D341Med (cell line): ENCODE measurements at regions not wholly inside any gene's neighbourhood (a gene's known extent, or its start where the extent isn't known, plus 50 kb on each side); places are given as distances from the start of the nearest gene placed in this dataset.

Experiments
- DNase-seq: peaks from one replicate; pipeline ENCODE4 v3.0.0; 2012; ENCODE audit warnings: low spot score

DNA sequence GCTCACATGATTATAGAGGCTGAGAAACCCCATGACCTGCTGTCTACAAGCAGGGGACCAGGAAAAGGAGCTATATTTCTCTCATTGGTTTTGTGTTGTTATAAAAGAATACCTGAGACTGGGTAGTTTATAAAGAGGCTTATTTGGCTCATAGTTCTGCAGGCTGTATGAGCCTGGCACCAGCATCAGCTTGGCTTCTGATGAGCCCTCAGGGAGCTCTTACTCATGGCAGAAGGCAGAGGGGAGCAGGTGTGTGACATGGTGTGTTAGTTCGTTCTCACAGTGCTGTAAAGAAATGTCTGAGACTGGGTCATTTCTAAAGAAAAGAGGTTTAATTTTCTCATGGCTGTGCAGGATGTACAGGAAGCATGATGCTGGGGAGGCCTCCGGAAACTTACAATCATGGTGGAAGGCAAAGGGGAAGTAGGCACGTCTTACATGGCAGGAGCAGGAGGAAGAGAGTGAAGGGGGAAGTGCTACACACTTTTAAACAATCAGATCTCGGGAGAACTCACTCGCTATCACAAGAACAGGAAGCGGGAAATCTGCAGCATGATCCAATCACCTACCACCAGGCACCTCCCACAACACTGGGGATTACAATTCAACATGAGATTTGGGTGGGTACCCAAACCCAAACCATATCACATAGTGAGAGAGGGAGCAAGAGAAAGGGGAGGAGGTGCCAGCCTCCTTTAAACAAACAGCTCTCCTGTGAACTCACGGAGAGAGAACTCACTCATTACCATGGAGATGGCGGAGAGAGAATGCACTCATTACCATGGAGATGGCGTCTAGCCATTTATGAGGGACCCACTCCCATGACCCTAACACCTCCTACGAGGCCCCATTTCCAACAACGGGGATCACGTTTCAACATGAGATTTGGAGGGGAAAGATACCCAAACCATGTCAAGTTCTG lies 133.4 kb downstream of the JCAD start:
- DNase-seq, result no peak

DNA sequence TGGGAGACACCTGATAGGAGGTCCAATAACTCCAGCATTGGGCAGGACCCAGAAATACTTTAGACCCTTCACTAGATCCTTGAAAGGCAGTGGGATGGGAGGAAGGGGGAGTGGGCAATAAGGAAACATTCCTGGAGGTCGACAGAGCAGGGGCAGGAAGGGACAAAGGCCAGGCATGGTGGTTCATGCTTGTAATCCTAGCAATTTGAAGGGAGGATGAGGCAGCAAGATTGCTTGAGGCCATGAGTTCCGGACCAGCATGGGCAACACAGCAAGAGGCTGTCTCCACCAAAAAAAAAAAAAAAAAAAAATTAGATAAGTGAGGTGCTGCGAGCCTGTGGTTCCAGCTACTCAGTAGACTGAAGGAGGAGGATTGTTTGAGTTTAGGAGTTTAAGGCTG lies 134.9 kb downstream of the JCAD start:
- DNase-seq, result no peak

DNA sequence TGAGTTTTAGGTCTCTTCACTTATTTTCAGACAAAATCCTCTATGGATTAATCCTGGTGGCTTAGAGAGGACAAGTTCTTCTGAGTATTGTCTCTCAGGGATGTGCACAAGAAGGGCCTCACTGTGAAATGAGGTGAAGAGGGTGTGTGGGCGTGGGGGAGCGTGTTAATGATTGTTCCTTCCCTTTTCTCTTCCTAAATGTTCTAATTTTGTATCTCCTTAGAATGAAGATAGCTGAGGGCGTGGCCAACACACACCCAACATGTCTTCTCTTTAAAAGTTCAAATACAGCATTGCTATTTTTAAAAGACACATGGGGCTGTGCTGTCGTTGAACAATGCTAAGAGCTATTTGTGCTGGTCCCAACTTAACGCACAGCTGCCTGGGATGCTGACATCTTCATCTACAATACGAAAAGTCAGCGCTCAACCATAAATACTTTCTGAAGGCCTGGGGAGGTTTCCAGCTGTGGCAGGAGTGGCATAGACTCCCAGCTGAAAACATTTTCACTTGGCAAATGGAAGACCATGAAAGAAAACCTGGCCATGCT lies 135.9 kb downstream of the JCAD start:
- DNase-seq, result no peak

DNA sequence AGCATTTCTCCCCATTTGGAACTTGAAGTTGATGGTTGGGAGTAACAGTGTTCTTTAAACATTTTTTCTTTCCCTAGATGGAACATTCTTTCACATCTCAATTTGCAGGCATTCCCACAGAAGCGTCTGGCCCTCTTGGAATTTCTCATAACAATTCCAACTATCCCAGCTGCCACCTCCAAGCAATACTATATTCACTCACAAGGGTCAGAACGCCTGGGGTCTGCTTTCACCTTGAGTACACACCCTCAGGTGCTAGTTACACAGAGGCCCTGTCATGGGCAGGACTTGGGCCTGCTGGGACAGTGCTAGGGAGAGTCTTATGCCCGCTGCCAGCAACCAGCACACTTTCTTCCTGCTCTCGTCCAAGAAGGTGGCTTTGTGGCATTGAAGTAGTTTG lies 136.5 kb downstream of the JCAD start:
- no peak for DNase-seq

DNA sequence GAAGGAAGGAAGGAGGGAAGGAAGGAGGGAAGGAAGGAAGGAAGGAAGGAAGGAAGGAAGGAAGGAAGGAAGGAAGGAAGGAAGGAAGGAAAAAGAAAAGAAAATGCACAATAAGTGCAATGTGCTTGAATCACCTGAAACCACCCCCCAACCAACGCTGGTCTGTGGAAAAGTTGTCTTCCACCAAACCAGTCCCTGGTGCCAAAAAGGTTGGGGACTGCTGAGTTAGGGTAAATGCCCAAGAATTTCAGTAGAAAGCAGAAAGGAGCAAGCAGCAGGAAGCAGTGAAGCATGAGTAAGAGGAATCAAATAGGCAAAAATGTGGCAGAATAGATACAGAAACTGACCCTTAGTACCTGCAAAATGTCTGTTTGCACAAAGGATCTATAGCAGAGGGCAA lies 137.2 kb downstream of the JCAD start:
- DNase-seq, result no peak

DNA sequence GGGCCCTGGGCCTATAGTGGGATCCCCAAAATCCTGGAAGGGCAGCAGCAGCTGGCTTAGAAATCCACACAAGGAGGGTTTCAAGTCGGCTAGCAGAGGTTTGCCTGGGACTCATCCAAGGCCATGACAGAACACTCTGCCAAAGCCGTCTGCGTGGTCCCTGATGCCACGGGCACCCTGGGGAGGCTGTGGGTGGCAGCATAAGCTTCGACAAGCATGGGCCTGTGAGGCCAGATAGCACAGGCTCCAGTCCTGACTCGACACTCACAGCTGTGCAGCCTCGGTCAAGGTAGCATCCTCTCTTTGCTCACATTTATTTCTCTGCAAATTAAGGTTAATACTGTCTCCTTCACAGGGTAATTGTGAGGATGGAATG lies 138.3 kb downstream of the JCAD start:
- DNase-seq, result no peak

DNA sequence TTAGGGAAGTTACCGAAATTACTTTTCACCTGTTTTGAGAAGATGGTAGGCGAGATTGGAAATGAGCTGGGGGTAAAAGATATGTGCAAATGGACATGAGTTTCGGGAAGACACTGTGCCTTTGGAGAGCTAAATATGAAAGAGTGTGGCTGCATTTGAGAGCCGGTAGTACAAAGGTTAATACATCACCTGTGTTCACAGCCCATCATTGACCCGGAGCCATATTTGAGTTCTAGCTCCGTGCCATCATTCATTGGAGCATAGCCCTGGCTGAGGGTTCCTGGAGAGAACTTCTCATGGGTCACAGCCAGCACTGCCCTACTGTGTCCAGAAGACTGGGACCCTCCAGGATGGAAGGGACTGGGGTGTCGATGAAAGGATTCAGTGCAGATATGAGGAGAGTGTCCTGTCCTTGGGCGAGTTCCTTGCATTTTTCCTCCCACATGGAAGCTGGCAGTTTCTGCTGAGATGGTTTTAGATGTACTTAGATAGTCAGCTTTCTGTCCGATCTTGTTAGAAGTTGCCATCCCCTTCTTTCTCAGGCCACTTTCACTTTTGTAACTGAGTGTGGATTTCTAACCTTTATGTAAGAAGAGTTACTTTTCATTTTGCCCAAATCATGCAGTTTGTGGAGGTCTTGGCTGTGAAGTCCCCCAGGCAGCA lies 138.8 kb downstream of the JCAD start:
- DNase-seq, result no peak

DNA sequence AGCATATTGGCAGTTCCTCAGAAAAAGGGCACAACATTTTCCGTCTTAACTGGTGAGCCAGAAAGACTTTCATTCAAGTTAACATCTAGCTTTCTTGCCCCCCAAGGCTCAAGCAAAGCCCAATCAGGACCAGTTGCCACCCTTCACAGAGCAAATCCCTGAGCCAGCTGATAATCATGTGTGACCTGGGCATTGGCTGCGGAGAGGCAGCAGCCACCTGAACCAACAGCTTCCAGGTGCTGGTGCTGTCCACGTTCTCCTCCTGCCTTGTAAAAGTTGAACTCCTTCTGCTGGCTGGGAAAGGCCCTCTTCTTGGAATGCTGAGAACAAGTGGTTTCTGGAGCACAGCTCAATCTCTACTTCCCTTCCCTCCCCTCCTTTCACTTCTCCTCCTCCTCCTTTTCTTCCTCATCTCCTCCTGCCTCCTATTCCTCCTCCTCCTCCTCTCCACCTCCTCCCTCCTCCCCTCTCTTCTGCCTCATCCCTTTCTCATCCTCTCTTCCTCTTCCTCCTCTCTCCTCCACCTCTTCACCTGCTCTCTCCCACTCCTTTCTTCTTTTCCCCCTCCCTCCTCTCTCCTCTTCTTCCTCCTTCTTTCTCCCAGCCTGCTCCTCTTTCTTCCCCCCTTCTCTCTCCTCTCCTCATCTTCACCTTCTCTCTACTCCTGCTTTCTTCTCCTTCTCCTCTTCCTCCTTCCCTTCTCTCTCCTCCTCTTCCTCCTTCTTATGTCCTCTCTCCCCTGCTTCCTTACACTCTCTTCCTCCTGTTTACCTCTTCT lies 140.6 kb downstream of the JCAD start:
- DNase-seq, result no peak

DNA sequence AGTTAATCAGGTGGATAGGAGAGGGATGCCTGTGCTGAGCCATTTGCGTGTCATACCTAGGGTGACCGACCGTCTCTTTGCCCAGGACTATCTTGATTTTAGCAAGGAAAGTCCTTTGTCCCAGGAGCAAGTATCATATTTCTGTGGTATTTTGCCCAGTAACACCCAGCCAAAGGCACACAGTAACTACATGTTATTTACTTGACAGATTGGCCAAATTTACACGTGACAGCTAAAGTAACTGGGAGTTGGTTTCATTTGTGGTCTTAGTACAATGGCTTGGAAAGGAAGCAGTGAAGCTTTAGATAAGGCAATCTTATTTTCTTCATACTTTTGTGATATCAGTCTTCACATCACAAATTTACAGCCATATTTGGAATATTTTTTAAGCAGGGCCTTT lies 142.1 kb downstream of the JCAD start:
- DNase-seq, result no peak

DNA sequence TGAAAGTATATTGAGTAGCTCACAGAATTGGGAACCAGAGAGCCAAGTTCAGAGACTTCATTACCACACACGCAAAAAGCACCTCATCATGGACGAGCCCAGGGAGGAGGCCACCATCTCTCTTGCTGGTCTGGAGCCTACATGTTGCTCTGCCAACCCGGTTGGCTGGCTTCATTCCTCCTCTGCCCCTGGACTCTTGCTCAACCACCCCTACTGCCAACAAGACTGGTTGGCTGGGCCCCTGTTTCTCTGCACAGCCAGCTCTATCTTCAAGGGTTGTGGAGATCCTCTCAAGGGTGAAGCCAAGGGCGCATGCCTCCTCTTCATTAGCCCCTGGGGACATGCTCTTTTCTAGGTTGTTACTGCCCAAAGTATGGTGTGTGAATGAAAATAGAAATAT lies 142.7 kb downstream of the JCAD start:
- DNase-seq, result no peak

DNA sequence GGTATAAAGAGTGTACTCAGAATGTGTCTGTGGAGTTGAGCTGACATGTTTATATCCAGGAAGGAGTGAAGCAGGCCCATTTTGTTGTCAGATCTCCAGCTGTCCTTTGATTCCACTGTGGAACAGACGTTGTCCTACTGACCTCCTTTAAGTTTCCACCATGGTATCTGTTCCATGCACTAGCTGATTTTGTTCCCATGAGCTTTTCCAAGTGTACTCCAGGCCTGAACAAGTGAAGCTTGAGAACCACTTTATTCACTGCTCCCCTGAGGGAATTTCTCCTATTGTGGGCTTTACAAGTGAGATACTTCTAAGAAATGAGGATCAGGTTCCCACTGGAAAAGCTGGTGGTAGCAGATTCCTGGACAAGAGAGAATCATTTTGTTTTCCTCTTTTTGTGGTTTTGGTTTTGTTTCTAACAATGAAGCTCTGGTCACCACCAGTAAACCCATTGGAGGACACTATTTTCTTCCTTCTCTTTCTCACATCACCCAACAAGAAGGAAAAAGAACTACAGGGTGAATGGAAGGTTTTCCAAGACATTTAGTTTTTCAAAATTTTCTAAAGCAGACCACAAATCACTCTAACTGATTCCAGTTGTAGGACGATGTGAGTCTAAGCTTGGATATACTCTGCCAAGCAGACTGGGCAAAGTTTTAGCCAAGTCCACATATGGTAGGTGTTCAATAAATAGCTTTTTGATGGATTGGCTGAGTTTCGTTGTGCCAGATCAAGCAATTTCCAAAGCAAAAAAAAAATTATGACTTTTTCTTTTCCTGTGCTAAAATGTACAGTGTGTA lies 144.2 kb downstream of the JCAD start:
- DNase-seq, result no peak

DNA sequence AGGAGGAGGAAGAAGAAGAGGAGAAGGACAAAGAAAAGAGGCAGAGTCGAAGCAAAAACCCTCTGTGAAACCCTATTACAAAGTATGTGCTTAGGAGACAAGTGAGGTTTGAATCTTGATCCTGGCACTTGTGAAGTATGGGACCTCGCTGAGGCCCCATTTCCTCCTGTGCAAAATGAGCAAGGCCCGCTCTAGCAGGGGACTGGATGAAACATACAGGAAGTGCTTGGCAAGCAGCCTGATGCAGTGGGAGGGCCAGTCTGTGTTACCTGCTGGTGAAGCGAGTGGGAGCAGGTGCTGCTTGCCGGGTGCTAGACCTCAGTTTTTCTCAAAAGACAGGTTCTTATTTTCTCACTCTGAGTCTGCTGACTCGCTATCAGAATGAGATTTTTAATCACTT lies 150.4 kb downstream of the JCAD start:
- DNase-seq, result no peak

DNA sequence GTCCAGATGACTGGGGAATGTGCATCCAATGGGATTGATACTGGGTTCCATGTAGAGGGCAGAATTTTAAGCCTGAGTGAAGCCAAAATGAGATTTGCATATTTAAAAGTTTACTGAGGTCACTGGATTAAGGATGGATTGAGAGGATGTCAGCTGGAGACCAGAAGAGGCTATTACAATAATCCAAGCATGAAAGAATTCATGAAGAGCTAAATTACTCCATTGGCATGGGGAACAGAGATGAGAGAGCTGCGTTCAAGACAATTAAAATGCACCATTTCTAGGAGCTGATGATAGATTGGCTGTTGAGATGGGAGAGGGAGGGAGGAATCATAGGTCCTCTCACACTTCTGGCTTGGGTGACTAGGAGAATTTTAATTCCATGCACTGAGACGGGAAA lies 158.5 kb downstream of the JCAD start:
- DNase-seq, result no peak

DNA sequence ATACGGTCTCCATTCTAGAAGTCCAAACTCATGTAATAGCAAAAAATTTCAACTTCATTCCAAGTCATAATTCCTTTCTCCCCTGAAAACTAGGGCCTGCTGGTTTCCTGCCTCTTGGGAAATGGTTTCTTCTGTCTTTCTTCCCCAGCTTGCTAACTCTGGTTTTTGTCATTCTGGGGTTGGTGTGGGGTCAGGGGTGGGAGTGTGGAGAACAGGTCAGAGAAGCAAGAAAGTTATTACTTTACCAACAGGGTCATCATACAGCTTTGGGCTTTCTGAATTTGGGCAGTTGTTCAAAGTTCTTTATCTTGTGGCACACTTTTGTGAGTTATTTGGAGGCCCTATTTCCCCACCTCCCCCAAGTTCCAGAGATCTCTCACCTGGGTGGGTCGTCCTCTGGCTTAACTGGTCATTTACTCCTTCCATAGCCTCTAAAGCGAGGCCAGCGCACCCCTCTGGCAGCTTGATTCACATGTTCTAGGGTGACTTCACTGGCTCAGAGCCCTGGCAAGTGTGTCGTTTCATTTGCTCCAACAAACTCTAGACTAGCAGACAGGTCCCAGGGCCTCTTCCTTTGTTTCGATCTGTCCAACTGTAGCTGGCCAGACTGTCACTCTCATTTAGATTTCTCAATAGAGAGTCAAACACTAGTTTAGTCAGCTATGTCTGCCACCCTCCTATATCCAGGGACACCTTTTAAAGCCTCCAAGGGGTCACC lies 161.2 kb downstream of the JCAD start:
- DNase-seq, result no peak

DNA sequence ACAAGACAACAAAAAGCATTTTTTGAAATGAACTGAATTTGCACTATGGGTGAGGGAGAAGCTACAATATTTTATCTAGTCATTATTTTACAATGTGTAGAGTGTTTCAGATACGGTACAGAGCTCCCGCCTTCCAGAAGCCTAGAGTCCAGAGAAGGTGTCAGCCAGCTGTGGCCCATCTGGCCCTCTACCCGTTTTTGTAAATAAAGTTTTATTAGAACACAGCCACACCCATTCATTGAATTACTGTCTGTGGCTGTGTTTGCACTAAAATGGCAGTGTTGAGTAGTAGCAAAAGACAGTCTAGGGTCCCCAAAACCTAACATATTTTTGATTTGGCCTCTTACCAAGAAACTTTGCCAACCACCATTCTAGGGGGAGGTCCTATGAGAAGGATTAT lies 162.0 kb downstream of the JCAD start:
- no peak for DNase-seq

DNA sequence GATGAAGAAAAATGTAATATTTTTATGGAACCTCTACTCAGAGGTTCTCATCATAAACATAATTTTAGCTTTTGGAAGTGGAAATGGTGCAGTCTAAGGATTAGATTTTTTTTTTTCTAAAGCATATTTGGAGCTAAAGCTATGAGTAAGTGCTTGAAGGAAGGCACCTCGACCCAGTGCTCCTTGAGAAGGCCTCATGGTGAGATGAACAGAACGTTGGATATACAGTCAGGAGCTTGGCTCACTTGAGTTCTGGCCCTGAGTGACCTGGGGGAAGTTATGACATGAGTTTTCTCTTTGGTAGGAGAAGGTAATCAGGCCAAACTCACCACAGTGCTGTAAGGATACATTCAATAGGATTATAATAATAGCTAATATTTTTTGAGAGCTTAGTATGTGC lies 163.3 kb downstream of the JCAD start:
- no peak for DNase-seq

DNA sequence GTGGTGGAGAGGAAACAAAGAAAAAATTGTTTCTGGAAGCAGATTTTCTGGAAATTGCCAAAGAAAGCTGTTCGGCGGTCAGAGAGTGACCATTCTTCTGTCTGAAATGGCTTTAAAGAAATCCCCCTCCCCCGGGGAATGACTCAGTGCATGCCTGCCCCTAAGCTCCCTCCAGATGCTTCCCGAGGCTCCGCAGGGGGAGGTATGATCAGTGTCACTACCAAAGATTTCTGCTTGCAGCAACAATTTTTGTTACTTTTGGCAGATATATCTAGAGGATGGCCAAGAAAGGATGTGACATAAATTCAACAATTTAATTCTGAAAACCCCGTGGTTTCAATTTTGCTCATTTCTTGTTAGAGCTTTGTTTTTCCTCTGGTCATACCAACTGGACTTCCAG lies 163.9 kb downstream of the JCAD start:
- DNase-seq, result no peak

DNA sequence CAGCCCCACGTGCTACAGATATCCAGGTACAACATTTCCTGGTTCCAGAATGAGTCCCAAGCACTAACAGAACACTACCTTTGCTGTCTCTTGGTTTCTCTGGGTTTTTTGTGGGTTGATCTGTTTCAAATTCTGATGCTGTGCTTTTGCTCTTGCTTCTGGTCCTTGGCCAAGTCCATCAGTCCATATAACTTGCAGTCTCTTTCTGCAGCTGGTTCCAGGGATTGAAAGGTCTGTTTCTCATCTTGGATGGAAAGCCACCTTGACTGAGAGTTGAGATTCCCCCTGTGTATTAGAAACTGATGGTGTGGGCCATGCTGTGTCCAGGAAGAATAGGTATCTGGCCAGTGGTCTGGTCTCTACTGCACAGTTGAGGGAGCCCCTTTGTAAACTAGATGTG lies 171.1 kb downstream of the JCAD start:
- no peak for DNase-seq

DNA sequence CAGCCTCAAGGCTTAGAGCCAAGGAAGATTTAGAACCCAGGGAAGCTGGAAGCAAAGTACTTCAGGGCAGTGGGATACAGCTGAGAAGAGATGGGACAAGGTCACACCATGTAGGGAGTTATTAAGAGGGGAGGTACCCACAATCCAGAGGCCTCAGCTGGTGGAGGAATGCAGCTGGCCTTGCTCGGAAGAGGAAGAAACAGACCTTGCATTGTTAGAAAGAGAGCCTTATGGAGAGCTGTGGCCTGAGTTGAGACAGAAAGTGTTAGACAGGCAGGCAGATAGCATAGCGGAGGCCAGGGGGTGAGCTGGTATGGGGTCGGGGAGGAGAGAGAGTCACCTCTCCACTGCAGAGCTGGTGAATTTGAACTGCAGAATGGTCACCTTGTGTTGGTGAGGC lies 173.1 kb downstream of the JCAD start:
- no peak for DNase-seq

DNA sequence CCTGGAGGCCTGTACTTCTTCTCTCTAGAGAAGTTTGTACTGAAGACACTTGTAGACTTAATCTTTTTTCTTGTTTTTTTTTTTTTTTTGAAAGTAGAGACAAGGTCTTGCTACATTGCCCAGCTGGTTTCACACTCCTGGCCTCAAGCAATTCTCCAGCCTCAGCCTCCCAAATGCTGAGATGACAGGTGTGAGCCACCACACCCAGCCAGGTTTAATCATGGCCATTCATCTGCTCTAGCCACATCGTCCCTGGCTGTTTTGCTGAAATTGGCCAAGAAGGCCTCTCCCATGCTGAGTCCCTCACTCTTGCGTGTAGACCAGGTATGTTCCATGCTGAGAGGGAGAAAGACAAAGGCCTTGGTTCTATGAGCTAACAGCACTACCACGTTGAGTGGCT lies 176.2 kb downstream of the JCAD start:
- no peak for DNase-seq

DNA sequence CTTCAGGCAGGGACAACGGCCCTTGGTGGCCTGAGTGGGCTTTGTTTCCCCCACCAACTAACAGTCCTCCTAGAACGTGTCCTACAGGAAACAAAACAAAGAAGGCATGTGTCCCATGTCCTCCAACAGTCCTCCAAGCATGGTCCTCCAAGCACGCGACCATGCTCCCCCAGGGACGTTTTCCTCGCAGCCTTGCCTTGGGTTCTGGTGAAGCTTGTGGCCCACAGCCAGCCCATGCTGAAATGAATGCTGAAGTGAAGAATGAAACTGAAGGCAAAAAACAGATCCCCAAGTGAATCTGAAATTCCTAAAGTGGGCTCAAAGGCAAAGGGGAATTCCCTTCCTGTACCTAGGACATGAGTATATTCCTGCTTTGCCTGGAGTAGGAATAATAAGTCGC lies 176.6 kb downstream of the JCAD start:
- no peak for DNase-seq
